SK-N-MC (cell line): ENCODE measurements at regions not wholly inside any gene's neighbourhood (a gene's known extent, or its start where the extent isn't known, plus 50 kb on each side); places are given as distances from the start of the nearest gene placed in this dataset.

Source experiments
- DNase-seq: peaks from one replicate; pipeline ENCODE4 v3.0.0-alpha.2; 2011; ENCODE audit warnings: low read depth, low spot score
- H3K27ac ChIP-seq: fragments of 200-600 bp; sonication (generic); 2 replicates; pipeline ENCODE4 v1.5.1; 2016; ENCODE audit warnings: mixed run types
- H3K36me3 ChIP-seq: fragments of 200-600 bp; sonication (generic); 2 replicates; pipeline ENCODE4 v1.6.1; 2017; ENCODE audit warnings: antibody characterized with exemption, low read length, mixed read lengths; ENCODE audit not compliant: insufficient read depth
- H3K4me3 ChIP-seq: fragments of 200-600 bp; sonication (generic); 2 replicates; pipeline ENCODE4 v1.5.1; 2016
- H3K9ac ChIP-seq: fragments of 200-600 bp; sonication (generic); 2 replicates; pipeline ENCODE4 v1.8.0; 2017; ENCODE audit warnings: mixed run types, mixed read lengths; ENCODE audit not compliant: insufficient read length
- H3K9me3 ChIP-seq: fragments of 200-600 bp; sonication (generic); 2 replicates; pipeline ENCODE4 v1.6.1; 2017; ENCODE audit warnings: low read depth, mild to moderate bottlenecking, antibody characterized with exemption, low read length, moderate library complexity, mixed read lengths
- EZH2 ChIP-seq: fragments of 200-600 bp; sonication (generic); IDR thresholded peaks from one replicate; pipeline ENCODE4 v1.6.1; 2017; ENCODE audit warnings: antibody characterized with exemption
- FOXP2 ChIP-seq: optimal IDR thresholded peaks from 2 replicates; pipeline ENCODE3; 2011; ENCODE audit warnings: mild to moderate bottlenecking, moderate library complexity; ENCODE audit not compliant: insufficient read depth; ENCODE audit errors: extremely low read length, control extremely low read depth
- POLR2AphosphoS5 ChIP-seq: IDR thresholded peaks from 2 replicates; pipeline ENCODE4 v1.6.1; 2012; ENCODE audit warnings: mild to moderate bottlenecking, low read depth, low read length, borderline replicate concordance

- DNase-seq, result no peak
Observed at GRCh38 chr4:105023668-105024055, 123.0 kb upstream of the TET2 start.

GRCh38 chr4:105025263-105026017, 121.2 kb upstream of the TET2 start:
- DNase-seq, result no peak
- no peaks in the 10 kb centered on the region for H3K36me3 ChIP-seq
- TF ChIP-seq POLR2AphosphoS5 (no peak), FOXP2 (no peak), EZH2 (no peak)

More at GRCh38 chr4:105023668-105024055, 123.0 kb upstream of the TET2 start:
- no peak for TF ChIP-seq EZH2
- no peak for TF ChIP-seq FOXP2
- TF ChIP-seq POLR2AphosphoS5, result no peak
- Histone ChIP-seq H3K9me3 (no peaks in the 10 kb centered on the region), H3K4me3 (no peak overlapping the region), H3K36me3 (no peaks in the 10 kb centered on the region), H3K27ac (no peak overlapping the region), H3K9ac (no peak overlapping the region)

GRCh38 chr4:105036991-105037390, 109.7 kb upstream of the TET2 start:
- Histone ChIP-seq H3K9ac (no peak overlapping the region), H3K36me3 (no peaks in the 10 kb centered on the region), H3K9me3 (no peaks in the 10 kb centered on the region), H3K4me3 (no peak overlapping the region), H3K27ac (no peak overlapping the region)
- no peak for DNase-seq
- TF ChIP-seq EZH2 (no peak), POLR2AphosphoS5 (no peak), FOXP2 (no peak)

More at GRCh38 chr4:105025263-105026017, 121.2 kb upstream of the TET2 start:
- H3K9me3 ChIP-seq, result no peaks in the 10 kb centered on the region
- no peak overlapping the region for H3K4me3 ChIP-seq
- H3K27ac ChIP-seq, result no peak overlapping the region
- no peak overlapping the region for H3K9ac ChIP-seq

DNA sequence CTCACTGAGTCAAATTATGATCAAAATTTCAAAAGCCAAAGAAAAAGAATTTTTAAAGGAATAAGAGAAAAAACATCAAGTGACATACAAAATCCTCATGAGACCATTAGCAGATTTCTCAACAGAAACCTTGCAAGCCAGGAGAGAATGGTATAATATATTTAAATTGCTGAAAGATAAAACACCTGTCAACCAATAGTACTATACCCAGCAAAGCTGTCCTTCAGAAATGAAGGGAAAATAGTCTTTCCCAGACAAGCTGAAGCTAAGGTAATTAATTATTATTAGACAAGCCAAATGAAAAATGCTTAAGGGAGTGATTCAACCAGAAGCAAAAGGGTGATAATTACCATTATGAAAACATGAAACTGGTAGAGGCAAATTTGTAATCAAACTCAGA, 104.2 kb upstream of the TET2 start:
- no peak for TF ChIP-seq EZH2
- no peak for TF ChIP-seq POLR2AphosphoS5
- TF ChIP-seq FOXP2, result no peak
- H3K36me3 ChIP-seq, result no peaks in the 10 kb centered on the region
- H3K9me3 ChIP-seq, result no peaks in the 10 kb centered on the region
- no peak overlapping the region for H3K27ac ChIP-seq
- no peak overlapping the region for H3K9ac ChIP-seq
- no peak overlapping the region for H3K4me3 ChIP-seq
- DNase-seq, result no peak

DNA sequence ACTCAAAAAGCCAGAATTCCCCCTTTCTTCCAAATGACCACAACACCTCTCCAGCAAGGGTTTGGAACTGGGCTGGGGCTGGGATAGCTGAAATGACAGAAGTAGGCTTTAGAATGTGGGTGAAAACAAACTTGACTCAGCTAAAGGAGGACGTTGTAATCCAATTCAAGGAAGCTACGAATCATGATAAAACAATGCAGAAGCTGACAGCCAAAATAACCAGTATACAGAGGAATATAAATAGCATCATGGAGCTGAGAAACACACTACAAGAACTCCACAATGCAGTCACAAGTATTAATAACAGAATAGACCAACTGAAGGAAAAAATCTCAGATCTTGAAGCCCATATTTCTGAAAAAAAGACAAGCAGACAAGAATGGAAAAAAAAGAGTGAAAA, 95.8 kb upstream of the TET2 start:
- TF ChIP-seq FOXP2 (no peak), POLR2AphosphoS5 (no peak), EZH2 (no peak)
- Histone ChIP-seq H3K36me3 (no peaks in the 10 kb centered on the region), H3K9ac (no peak overlapping the region), H3K27ac (no peak overlapping the region), H3K4me3 (no peak overlapping the region), H3K9me3 (no peaks in the 10 kb centered on the region)
- DNase-seq, result no peak

GRCh38 chr4:105057370-105058105, 89.1 kb upstream of the TET2 start:
- Histone ChIP-seq H3K9ac (no peak overlapping the region), H3K9me3 (no peaks in the 10 kb centered on the region), H3K36me3 (no peaks in the 10 kb centered on the region), H3K27ac (no peak overlapping the region), H3K4me3 (no peak overlapping the region)
- TF ChIP-seq EZH2 (no peak), FOXP2 (no peak), POLR2AphosphoS5 (no peak)
- no peak for DNase-seq

- TF ChIP-seq POLR2AphosphoS5, result no peak
- no peak for TF ChIP-seq EZH2
- TF ChIP-seq FOXP2, result no peak
- H3K36me3 ChIP-seq, result no peaks in the 10 kb centered on the region
- no peak overlapping the region for H3K27ac ChIP-seq
- no peak for DNase-seq
- no peaks in the 10 kb centered on the region for H3K9me3 ChIP-seq
- H3K9ac ChIP-seq, result no peak overlapping the region
- H3K4me3 ChIP-seq, result no peak overlapping the region
Observed at GRCh38 chr4:105058177-105058812, 88.4 kb upstream of the TET2 start.

GRCh38 chr4:105059337-105059736, 87.3 kb upstream of the TET2 start:
- H3K9me3 ChIP-seq, result no peaks in the 10 kb centered on the region
- DNase-seq, result no peak
- TF ChIP-seq EZH2, result no peak
- no peak for TF ChIP-seq FOXP2
- no peak for TF ChIP-seq POLR2AphosphoS5

More at GRCh38 chr4:105059337-105059736, 87.3 kb upstream of the TET2 start:
- Histone ChIP-seq H3K36me3 (no peaks in the 10 kb centered on the region), H3K9ac (no peak overlapping the region), H3K27ac (no peak overlapping the region), H3K4me3 (no peak overlapping the region)
